ENCODE measurements at regions not wholly inside any gene's neighbourhood (a gene's known extent, or its start where the extent isn't known, plus 50 kb on each side); places are given as distances from the start of the nearest gene placed in this dataset.

GRCh38 chr1:55639526-55639925 is 424.4 kb upstream of the USP24 start:
- H2AFZ ChIP-seq (ENCODE audit: low read length), result no peak overlapping the region
- H2BK120ac ChIP-seq (replicated peaks; ENCODE audit: low read depth, low read length), result no peak overlapping the region
- no peaks in the 10 kb centered on the region for H3K36me3 ChIP-seq (ENCODE audit: control insufficient read depth in 2 of 4, insufficient read depth in 4 of 4, low read length in 3 of 4)
- no peak overlapping the region for H2BK12ac ChIP-seq (ENCODE audit: low read depth, low read length)
- no peak overlapping the region for H2BK20ac ChIP-seq (ENCODE audit: low read length)
- no peaks in the 10 kb centered on the region for H3K27me3 ChIP-seq (replicated peaks in 1 of 4; ENCODE audit: control insufficient read depth in 3 of 4, extremely low read depth in 1 of 4, insufficient read depth in 3 of 4, low read length in 3 of 4)
- H3K4me1 ChIP-seq (replicated peaks in 1 of 4; ENCODE audit: control insufficient read depth in 3 of 4, insufficient read depth in 4 of 4, low read length in 3 of 4), result no peaks in the 10 kb centered on the region
- ChIA-PET POLR2A (ENCODE audit: partially characterized antibody) (no interaction called here), CTCF (ENCODE audit: partially characterized antibody) (interaction anchor here (0.7 kb wide), 1 partner anchor 132 kb away, joined by 3 read pairs; no protein-coding TSS in a partner anchor)
- DNase-seq (ENCODE audit: low read depth in 1 of 2, low spot score in 2 of 2) (no peak), FAIRE-seq (no peak)
- no peaks in the 10 kb centered on the region for H3K23me2 ChIP-seq (ENCODE audit: low read depth, low read length)
- no peak overlapping the region for H3K14ac ChIP-seq (ENCODE audit: insufficient read length)
- H3K23ac ChIP-seq (ENCODE audit: insufficient read length), result no peak overlapping the region
- no peak overlapping the region for H4K5ac ChIP-seq (ENCODE audit: insufficient read length, low read depth, low read length)
- 90% methylated on average over 5 of the region's 5 CpGs; no CpG with 5 or more reads in 1 of the 2 experiments for WGBS, 2 experiments (ENCODE audit: extremely low coverage in 1 of 2, insufficient coverage in 1 of 2, insufficient read length in 1 of 2, insufficient replicate concordance in 2 of 2, low coverage in 1 of 2, low lambda C conversion rate in 2 of 2, missing lambda C conversion rate in 1 of 2)
- H3K9ac ChIP-seq (replicated peaks in 1 of 4; ENCODE audit: extremely low read depth in 1 of 4, low read depth in 3 of 4, low read length in 3 of 4), result no peak overlapping the region
- TF ChIP-seq KDM4A (IDR thresholded peaks at IDR 0.05; ENCODE audit: low read depth, low read length, severe bottlenecking), result no peak
- TF ChIP-seq TAF1 (IDR thresholded peaks at IDR 0.05; ENCODE audit: low read depth, low read length), result no peak
- no peak for TF ChIP-seq TAF7 (optimal IDR thresholded peaks at IDR 0.05; ENCODE audit: borderline replicate concordance, low read depth, low read length)
- TF ChIP-seq CBX8 (IDR thresholded peaks at IDR 0.05; ENCODE audit: borderline replicate concordance, low read depth, low read length), result no peak
- no peak for TF ChIP-seq CTCF (IDR thresholded peaks at IDR 0.05; ENCODE audit: control extremely low read depth in 1 of 3, insufficient read depth in 1 of 3, low read depth in 1 of 3, low read length in 3 of 3)
- no peak for TF ChIP-seq EGR1 (IDR thresholded peaks at IDR 0.05; ENCODE audit: borderline replicate concordance, low read depth, low read length)
- no peak for TF ChIP-seq RBBP5 (IDR thresholded peaks at IDR 0.05; ENCODE audit: borderline replicate concordance, low read depth, low read length)
- no peak for TF ChIP-seq BACH1 (IDR thresholded peaks at IDR 0.05; ENCODE audit: low read length)
- TF ChIP-seq JUN (IDR thresholded peaks at IDR 0.05; ENCODE audit: low read depth, low read length), result no peak
- TF ChIP-seq BCL11A (IDR thresholded peaks at IDR 0.05; ENCODE audit: low read depth in 2 of 2, low read length in 2 of 2), result no peak
- no peak overlapping the region for H3K4me3 ChIP-seq (ENCODE audit: extremely low read depth in 1 of 4, insufficient read depth in 2 of 4, low read depth in 3 of 4, low read length in 4 of 4)
- H3K79me1 ChIP-seq (ENCODE audit: low read depth, low read length), result no peaks in the 10 kb centered on the region
- H2BK5ac ChIP-seq (ENCODE audit: low read depth, low read length), result no peak overlapping the region
- no peak overlapping the region for H4K91ac ChIP-seq (replicated peaks; ENCODE audit: insufficient read length, low read length)
- H3K79me2 ChIP-seq (ENCODE audit: control insufficient read depth in 1 of 2, insufficient read depth in 2 of 2, low read length in 2 of 2), result no peaks in the 10 kb centered on the region
- H3K9me3 ChIP-seq (ENCODE audit: insufficient read depth in 2 of 2, low read depth in 1 of 2, low read length in 1 of 2), result no peaks in the 10 kb centered on the region
- H3K18ac ChIP-seq (ENCODE audit: extremely low read depth, low read length), result no peak overlapping the region
- no peak overlapping the region for H3K4me2 ChIP-seq (ENCODE audit: insufficient read depth in 1 of 2, low read depth in 2 of 2, low read length in 2 of 2)
- no peak overlapping the region for H2AK5ac ChIP-seq (ENCODE audit: low read depth, low read length)
- no peak overlapping the region for H4K8ac ChIP-seq (ENCODE audit: extremely low read depth, insufficient read depth, low read length)
- no peak overlapping the region for H2BK15ac ChIP-seq (ENCODE audit: low read length)
- H3K56ac ChIP-seq (replicated peaks; ENCODE audit: insufficient read length, low read depth, low read length), result no peak overlapping the region
- H4K20me1 ChIP-seq (replicated peaks in 1 of 2; ENCODE audit: control insufficient read depth in 1 of 2, insufficient read depth in 2 of 2, low read length in 2 of 2), result no peaks in the 10 kb centered on the region
- no peak overlapping the region for H3K27ac ChIP-seq (ENCODE audit: low read depth, low read length)
- no peak overlapping the region for H3K4ac ChIP-seq (replicated peaks; ENCODE audit: insufficient read length, low read depth, low read length)
